GM12878 (cell line): ENCODE measurements at regions not wholly inside any gene's neighbourhood (a gene's known extent, or its start where the extent isn't known, plus 50 kb on each side); places are given as distances from the start of the nearest gene placed in this dataset.

ENCODE experiments used
- BCL3 ChIP-seq: IDR thresholded peaks from 2 replicates; pipeline ENCODE4 v1.6.1; 2011; ENCODE audit warnings: borderline replicate concordance, low read depth, mild to moderate bottlenecking, moderate library complexity, low read length; ENCODE audit not compliant: insufficient read depth, poor library complexity, severe bottlenecking
- BCLAF1 ChIP-seq: fragments of 450-650 bp; IDR thresholded peaks from 2 replicates; pipeline ENCODE4 v1.6.1; 2017; ENCODE audit warnings: antibody characterized with exemption, mild to moderate bottlenecking, moderate library complexity
- CTCF ChIP-seq, 3 experiments: IDR thresholded peaks in 2 of 3; conservative IDR thresholded peaks in 1 of 3; 2 replicates each; pipeline ENCODE4 v1.5.1; 2011; ENCODE audit warnings: low read depth in 3 of 3, low read length in 3 of 3, mild to moderate bottlenecking in 3 of 3, control low read depth in 2 of 3, moderate library complexity in 2 of 3, inconsistent platforms in 1 of 3, mixed read lengths in 1 of 3; ENCODE audit not compliant: control insufficient read depth in 2 of 3, insufficient read depth in 1 of 3; ENCODE audit errors: extremely low read depth in 1 of 3
- E2F8 ChIP-seq: fragments of 450-650 bp; IDR thresholded peaks from 2 replicates; pipeline ENCODE4 v1.6.1; 2018; ENCODE audit warnings: mild to moderate bottlenecking, low read depth, moderate library complexity; ENCODE audit not compliant: partially characterized antibody
- EZH2 ChIP-seq: IDR thresholded peaks from 2 replicates; pipeline ENCODE4 v1.6.1; 2012; ENCODE audit warnings: low read depth, mild to moderate bottlenecking, control low read depth, inconsistent platforms, low read length, borderline replicate concordance; ENCODE audit not compliant: control insufficient read depth
- LARP7 ChIP-seq: fragments of 450-650 bp; IDR thresholded peaks from 2 replicates; pipeline ENCODE4 v1.6.1; 2017; ENCODE audit warnings: mild to moderate bottlenecking
- NR2C2 ChIP-seq: IDR thresholded peaks from 2 replicates; pipeline ENCODE4 v1.6.1; 2011; ENCODE audit warnings: borderline replicate concordance, low read depth; ENCODE audit not compliant: control insufficient read depth, insufficient read length
- POLR2AphosphoS5 ChIP-seq: IDR thresholded peaks from 2 replicates; pipeline ENCODE4 v1.6.1; 2011; ENCODE audit warnings: mild to moderate bottlenecking, low read length, inconsistent platforms
- RAD51 ChIP-seq: fragments of 450-650 bp; IDR thresholded peaks from 2 replicates; pipeline ENCODE4 v1.6.1; 2016; ENCODE audit warnings: moderate library complexity, mild to moderate bottlenecking, inconsistent platforms
- REST ChIP-seq: IDR thresholded peaks from 2 replicates; pipeline ENCODE4 v1.6.1; 2012; ENCODE audit warnings: mild to moderate bottlenecking, low read depth, low read length
- RFX5 ChIP-seq: IDR thresholded peaks from 2 replicates; pipeline ENCODE4 v1.6.1; 2011; ENCODE audit warnings: low read depth, low read length, improper control_type of control experiment
- TARDBP ChIP-seq: IDR thresholded peaks from 2 replicates; pipeline ENCODE4 v1.6.1; 2016; ENCODE audit warnings: borderline replicate concordance

GRCh38 chr15:39100106-39100660, 480.7 kb upstream of the THBS1 start:
- no peak for TF ChIP-seq POLR2AphosphoS5
- TF ChIP-seq TARDBP = no peak
- no peak for TF ChIP-seq LARP7
- TF ChIP-seq BCL3 = no peak
- no peak for TF ChIP-seq RFX5
- no peak for TF ChIP-seq CTCF (IDR thresholded peaks at IDR 0.05 in 2 of 3, conservative IDR thresholded peaks at IDR 0.05 in 1 of 3; ENCODE audit: control insufficient read depth in 2 of 3, extremely low read depth in 1 of 3, insufficient read depth in 1 of 3, low read depth in 3 of 3, low read length in 3 of 3)
- TF ChIP-seq NR2C2 = no peak
- no peak for TF ChIP-seq EZH2
- no peak for TF ChIP-seq RAD51
- no peak for TF ChIP-seq REST
- TF ChIP-seq E2F8 = no peak
- TF ChIP-seq BCLAF1 = no peak
